NCI-H82 treated with DMSO at 0.1 percent for 48 hours (cell line): ENCODE measurements at regions not wholly inside any gene's neighbourhood (a gene's known extent, or its start where the extent isn't known, plus 50 kb on each side); places are given as distances from the start of the nearest gene placed in this dataset.
"Not testable (repeated sequence)": the region's sequence is repeated elsewhere in the genome, so short reads cannot be mapped to it uniquely, and the experiment has no call there.

Source experiments
- DNase-seq: peaks from one replicate; lab custom pipeline; 2025; ENCODE audit not compliant: unreplicated experiment; lab: John Stamatoyannopoulos, UW

GRCh38 chr12:105523164-105524057 lies 192.9 kb downstream of the C12orf75 start:
- DNase-seq = no peak

GRCh38 chr12:105524961-105525360 lies 194.5 kb downstream of the C12orf75 start:
- DNase-seq = no peak

DNA sequence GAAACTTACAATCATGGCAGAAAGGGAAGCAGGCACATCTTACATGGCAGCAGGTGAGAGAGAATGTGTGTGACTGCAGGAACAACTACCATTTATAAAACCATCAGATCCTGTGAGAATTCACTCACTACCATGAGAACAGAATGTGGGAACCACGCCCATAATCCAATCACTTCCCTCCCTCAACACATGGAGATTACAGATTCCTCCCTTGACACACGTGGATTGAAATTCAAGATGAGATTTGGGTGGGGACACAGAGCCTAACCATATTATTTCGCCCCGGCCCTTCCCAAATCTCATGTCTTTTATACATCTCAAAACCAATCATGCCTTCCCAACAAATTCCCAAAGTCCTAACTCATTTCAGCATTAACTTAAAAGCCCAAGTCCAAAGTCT lies 203.6 kb downstream of the C12orf75 start:
- DNase-seq = no peak

- not testable (repeated sequence) for DNase-seq
Measured at GRCh38 chr12:105535033-105535432, 204.5 kb downstream of the C12orf75 start.

DNA sequence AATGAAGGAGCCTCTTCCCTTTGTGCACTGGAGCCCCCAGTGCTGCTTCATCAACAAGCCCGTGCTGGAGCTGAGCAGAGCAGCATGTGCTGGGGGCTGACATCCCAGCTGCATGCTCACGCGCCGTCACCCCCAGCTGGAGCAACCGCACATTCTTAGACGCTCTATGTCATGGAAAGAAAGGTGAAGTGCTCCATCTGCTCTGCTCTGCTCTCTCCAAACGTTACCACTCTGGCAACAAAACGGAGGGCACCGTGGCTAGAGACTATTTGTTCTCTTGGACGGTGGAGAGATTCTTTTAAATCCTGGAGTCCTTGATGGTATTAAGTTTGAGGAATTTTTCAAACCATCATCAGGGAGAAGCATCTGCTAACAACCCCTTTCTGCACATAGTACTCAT lies 208.4 kb downstream of the C12orf75 start:
- DNase-seq = no peak

DNA sequence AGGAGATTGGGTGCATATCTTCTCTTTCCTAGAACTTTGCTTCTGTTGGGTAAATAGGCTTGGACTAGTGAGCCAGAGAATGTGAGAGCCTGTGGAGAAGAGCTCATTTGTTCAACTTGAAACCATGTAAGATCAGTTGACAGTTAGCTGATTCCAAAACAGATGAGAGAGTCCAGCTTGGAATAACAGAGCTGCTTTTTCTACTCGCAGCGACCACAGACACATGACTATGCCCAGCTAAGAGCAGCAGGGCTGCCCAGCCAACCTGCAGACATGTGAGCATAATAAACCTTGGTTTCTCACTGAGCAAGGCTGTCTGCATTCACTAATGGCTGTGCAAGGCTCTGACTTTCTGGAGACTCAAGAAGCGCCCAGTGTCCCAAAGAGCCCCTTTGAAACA lies 209.2 kb downstream of the C12orf75 start:
- DNase-seq = no peak

DNA sequence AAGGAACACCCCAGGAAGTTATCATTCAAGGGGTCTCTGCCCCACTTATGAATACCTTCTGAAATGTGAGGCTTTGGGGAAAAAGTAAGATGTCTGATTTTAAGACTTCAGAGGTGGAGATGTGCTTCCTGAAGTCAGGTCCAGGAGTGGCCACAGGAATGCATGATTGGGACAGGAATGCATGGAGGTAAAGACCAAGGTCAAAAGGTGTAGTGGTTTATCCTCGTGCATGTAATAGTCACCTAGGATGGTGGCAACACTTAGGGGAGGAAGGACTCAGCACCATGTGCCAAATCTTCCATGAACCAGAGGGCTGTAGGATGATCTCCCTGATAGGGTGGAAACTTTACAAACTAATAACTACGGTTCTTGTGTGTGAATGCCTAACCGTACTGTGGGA lies 217.3 kb downstream of the C12orf75 start:
- no peak for DNase-seq

- no peak for DNase-seq
Measured at GRCh38 chr12:105548626-105549025, 218.1 kb downstream of the C12orf75 start.

- no peak for DNase-seq
Measured at GRCh38 chr12:105552056-105552455, 221.6 kb downstream of the C12orf75 start.

DNA sequence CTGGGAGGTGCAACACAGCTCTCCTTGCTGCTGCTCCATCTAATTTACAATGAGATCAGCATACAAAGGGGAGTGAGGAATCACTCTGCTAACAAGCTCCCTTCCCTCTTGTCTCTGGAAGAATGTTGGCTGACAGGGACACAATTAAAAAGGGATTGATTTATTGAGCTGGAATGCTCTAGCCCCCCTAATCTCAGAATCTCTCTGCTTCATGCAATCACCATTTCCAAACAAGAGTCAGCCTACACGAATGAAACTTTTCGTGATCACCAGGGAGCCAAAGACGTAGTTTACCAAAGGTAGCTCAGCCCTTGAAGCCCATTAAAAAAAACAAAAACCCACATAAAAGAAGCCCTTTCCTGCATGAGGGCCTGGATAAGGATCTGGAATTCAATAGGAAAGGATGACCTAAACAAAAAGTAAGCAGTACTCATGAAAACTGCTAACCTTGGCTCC lies 223.8 kb downstream of the C12orf75 start:
- DNase-seq = no peak

DNA sequence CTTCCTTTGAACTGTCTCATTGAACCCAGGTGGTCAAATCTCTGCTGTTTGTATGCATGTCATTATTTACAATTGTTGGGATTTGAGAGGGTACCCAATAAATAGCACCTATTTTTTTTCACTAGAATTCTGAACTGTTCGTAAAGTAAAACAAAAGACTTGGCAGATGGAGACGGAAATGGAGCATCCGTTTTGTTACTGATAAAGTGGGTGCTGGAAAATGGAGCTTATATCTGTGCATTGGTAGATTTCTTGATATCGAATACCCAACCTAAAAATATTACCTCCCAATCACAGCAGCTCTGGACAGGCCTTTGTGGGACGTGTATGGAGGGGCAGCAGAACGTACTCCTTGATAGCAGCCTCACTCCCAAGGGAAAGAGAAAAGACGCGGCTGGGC lies 224.4 kb downstream of the C12orf75 start:
- no peak for DNase-seq

GRCh38 chr12:105555556-105556295 lies 225.2 kb downstream of the C12orf75 start:
- no peak for DNase-seq

DNA sequence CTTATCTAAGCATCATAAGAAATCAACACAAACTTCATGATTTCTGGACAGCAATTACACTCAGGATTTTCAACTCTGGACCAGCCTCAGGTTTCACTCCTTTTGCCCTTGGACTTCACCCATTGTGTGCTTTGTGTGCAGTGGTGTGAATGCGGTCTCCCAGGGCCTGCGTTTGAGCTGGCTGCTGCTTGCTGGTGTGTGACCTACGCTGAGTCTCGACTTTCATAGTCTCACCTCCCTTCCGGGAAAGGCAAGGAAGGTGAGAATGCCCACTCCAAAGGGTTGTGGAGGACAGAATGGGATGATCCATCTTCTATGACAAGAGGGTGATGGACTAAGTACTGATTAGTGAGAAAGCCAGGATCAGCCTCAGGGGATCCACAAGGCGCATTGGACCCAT lies 228.8 kb downstream of the C12orf75 start:
- no peak for DNase-seq

DNA sequence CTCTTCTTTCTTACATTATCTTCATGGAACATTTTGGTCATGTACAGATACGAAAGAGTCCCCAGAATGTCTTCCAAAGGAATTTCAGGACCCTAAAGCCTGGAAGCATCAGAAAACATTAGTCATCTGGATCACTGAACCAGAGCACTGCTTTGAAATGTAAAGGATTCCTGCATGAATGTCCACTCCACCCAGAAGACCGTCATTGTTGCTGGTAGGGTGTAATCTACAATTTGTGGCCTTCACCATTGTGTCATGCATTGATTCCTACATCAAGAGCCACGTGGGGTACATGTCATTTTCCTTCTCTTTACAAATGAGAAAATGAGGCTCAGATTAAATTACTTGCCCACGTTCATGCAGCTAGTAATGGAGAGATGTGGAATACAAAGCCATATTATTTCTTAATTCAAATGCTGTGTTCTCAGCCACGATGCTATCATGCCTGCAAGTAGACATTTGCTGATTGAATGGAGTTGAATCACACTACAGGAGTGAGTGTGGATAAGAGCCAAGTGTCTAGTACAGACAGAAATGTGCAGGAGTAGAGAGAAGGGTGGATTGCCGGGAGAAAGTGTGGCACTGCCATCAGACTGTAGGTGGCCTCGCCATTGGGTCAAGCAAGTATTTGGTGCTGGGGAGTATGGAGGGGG lies 231.2 kb downstream of the C12orf75 start:
- DNase-seq = no peak

DNA sequence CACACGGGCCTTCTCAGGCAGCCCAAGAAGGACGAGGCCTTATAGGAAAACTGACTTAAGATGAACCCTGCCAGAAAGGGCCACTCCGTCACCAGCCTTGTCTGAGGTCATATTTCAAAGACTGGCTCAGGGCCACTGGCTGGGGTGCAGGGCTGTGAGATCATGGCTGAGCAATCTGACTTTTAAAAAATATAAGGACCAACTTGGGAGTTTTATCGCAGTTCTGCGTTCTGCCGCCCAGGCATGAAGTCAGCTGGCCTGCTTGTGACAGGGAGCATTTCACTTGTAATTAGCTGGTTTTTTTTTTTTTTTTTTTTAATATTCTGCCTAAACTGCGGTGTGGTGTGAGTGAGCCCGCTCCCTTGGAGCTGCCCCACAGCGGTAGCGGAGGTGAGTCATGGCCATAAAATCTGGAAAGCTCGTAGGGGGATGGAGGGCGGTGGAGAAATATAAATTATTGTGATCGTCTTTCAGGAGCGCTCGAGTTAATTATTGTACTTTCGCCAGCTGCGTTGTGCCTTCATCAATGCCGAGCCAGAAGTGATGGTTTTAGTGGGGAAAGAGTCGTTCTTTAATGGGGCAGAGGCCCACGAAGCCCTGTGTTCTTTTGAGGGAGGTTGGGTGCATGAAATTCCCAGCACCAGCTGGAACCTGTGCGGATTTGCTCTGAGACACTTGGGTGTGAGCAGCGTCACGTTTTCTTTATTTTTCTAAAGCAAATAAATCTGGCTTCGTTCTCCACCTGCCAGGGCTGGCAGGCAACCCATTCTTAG lies 231.9 kb downstream of the C12orf75 start:
- no peak for DNase-seq

- DNase-seq = no peak
Measured at GRCh38 chr12:105567061-105567460, 236.6 kb downstream of the C12orf75 start.

GRCh38 chr12:105569886-105570285 lies 239.4 kb downstream of the C12orf75 start:
- no peak for DNase-seq

GRCh38 chr12:105570944-105571343 lies 240.5 kb downstream of the C12orf75 start:
- DNase-seq = no peak

DNA sequence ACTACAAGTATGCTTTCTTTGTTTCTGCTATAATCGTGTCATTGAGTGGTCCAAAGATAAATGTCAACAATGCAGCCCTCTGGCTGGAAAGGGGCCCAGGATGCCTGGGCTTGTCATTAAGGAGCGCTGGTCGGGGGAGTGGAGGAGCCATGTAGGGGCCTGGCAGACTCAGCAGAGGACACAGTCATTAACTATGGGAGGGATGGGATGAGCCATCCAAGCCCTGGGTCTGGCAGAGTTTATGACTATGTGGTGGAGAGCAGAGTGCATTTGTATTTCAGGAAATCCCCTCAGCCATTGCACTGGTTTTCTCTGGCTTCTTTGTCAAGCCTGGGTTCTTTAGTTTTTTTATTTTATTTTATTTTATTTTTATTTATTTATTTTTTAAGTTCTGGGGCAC lies 243.1 kb downstream of the C12orf75 start:
- no peak for DNase-seq

GRCh38 chr12:105574056-105574715 lies 243.7 kb downstream of the C12orf75 start:
- no peak for DNase-seq
